ENCODE measurements at regions not wholly inside any gene's neighbourhood (a gene's known extent, or its start where the extent isn't known, plus 50 kb on each side); places are given as distances from the start of the nearest gene placed in this dataset.
"Not testable (repeated sequence)": the region's sequence is repeated elsewhere in the genome, so short reads cannot be mapped to it uniquely, and the experiment has no call there.

- not testable (repeated sequence) for DNase-seq (ENCODE audit: low read depth)
Observed at GRCh38 chr10:63848871-63849270, 327.7 kb downstream of the REEP3 start.

DNA sequence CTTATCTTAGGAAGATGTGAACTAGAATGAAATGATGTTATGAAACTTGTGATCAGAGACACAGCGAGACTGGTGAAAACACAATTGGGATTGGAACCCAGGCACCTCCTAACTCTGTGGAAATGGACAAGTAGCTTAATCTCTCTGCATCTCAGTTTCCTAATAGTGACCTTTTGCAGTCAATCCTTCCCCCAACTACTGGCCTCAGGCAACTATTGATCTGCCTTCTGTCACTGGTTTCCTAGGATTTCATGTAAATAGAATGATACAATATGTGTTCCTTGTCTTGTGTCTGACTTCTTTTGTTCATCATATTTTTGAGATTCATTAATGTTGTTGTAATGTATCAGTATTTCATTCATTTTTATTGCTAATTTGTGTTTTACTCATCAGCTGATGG, 341.7 kb downstream of the REEP3 start:
- no peak for DNase-seq (ENCODE audit: low read depth)

- no peak for DNase-seq (ENCODE audit: low read depth)
Observed at GRCh38 chr10:63865210-63865609, 344.0 kb downstream of the REEP3 start.

- DNase-seq (ENCODE audit: low read depth): peak; percentile 48
Observed at GRCh38 chr10:63866075-63866746, 345.0 kb downstream of the REEP3 start.

DNA sequence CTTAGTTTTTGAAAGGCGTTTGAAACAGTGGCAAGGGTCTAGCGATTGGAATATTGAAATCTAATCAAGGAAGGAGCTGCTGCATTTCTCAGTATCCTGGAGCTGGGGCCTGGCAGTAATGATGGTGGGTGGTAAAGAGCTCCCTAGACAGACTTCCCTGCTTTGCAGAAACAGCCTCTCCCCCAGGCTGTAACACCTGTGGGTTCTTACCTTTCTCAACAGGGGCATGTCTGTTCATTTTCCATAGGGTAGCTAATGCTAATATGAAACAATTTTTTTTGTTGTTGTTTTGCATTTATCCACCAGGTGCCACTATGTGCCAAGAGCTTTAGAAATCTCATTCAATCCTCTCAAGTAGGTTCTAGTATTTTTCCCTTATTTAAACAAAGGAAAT, 345.5 kb downstream of the REEP3 start:
- DNase-seq (ENCODE audit: low read depth): no peak

- no peak for DNase-seq (ENCODE audit: low read depth)
Observed at GRCh38 chr10:63878428-63878827, 357.2 kb downstream of the REEP3 start.

DNA sequence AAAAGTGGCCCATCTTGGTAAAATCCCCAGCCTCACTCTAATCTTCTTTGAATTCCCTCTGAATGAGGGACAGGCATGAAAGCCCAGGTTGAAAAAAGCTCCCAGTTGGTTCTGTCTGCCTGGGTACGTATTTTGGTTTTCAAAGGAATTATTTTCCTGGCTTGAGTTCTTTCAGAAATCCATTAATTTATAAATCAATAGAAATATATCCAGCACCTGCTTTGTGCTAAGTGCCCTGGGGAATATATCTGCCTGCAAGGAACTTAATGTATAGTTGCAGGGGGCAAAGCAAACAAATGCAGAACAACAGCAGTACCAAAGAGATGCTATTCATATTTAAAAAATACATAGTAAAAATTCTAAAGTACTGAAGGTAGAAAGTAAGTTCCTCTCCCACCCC, 362.7 kb downstream of the REEP3 start:
- DNase-seq (ENCODE audit: low read depth): no peak

DNA sequence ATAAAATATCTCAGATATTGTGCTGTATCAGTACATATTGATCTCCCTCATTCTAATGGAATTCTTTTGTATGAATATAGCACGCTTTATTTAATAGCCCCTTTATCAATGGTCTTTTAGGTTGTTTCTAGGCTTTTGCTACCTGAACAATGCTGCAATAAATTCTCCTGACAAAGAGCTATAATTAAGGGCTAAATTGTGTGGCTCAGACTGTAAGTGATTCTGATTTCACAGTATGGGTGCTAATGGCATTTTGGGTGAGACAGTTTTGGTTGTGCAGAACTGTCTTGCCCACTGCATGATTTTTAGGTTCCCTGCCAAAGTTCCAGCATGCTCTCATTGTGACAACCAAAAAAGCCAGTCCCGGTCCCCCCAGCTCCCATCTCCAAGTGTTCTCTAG, 363.2 kb downstream of the REEP3 start:
- no peak for DNase-seq (ENCODE audit: low read depth)

- DNase-seq (ENCODE audit: low read depth): no peak
Observed at GRCh38 chr10:63885156-63885555, 364.0 kb downstream of the REEP3 start.

GRCh38 chr10:63886281-63887022, 365.3 kb downstream of the REEP3 start:
- no peak for DNase-seq (ENCODE audit: low read depth)

DNA sequence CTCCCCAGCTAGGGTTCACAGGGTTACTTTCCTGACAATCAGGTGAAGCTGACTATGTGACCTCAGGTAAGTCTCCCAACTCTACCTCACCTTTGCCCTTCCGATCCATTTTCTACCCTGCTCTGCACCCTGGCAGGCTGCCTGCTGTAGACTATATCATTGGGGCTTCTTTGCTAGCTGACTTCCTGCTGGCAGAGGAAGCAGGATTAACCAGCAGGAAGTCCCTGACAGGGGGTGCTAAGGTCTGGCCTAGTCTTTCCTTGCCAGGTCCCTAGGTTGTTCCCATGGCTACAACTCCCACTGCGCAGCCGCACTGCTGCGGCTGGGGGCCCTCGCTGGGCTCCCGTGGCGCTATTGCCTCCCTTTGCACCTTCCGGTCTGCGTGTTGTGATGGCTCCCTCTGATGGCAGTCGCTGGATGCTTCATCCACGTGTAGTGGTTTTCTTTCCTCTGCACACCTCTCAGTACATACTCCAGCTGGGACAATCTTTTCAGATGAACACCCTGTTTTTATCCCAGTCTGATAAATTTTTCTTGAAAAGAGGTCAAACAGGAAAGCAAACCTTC, 365.9 kb downstream of the REEP3 start:
- DNase-seq (ENCODE audit: low read depth): no peak

DNA sequence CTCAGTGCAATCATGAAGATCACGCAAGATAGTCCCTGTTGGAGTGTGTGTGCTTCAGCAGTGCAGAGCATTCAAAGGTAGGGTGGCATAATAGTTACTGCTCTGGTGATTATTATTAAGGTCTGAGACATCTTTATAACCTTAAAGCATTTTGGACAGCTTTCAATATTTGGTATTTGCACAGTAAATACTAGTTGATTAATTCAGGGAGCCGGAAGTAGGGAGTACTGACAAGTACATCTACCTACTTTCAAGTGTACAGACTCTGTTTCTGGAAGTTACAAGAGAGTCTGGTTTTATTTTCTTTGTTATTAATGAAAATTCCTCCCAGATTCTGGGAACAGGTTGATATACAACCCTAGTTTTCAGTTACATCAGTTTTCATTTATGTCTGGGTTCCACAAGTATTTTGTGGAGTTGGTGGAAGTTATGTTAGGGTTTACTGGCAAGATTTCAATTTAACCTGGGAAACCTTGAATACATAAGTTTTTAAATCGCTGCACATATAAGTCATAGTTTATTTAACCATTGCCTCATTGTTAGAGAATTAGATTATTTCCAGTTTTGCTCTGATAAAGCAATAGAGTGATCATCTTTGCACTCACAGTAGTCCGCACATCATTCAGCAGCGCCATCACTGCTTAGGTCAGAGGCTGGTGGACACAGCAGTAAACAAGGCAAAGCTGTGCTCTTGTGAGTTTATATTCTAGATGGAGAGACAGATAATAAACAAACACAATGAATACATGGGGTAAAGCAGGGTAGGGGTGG, 366.6 kb downstream of the REEP3 start:
- DNase-seq (ENCODE audit: low read depth): no peak

DNA sequence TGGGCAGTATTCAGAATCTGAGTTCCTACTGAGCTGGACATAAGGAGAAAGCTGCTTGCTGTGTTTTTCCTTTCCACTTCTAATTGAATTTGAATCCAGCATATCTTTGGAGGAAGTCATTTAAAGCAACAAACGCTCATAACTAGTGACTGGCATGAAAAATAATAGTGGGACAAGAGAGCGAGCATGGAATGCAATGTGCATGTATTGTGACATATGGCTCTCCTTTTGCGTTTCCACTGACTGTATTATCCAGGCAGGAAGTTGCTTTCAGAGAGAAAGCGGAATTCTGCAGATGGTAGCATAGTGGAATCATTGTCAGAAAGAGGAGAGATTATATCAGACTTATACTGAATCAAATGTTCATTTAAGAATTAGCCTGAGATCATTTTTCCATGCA, 368.6 kb downstream of the REEP3 start:
- no peak for DNase-seq (ENCODE audit: low read depth)

DNA sequence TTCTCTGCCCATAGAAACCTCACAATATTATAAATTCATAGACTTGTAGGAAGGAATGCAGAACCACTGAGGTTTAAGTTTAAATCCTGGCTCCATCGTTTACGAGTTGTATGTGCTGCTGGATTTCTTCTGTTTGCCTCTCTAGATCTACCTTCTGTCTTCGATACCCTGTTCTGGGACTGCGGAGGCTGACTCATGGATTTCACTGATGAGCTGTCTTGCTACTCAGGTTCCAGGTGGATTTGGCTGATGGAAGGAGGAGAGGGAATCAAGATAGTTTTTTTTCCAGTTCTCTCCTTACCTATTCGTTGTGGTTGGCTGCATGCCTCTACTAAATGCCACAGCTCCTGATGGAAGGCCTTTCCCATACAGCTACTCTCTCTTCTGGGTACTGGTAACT, 375.8 kb downstream of the REEP3 start:
- no peak for DNase-seq (ENCODE audit: low read depth)

DNA sequence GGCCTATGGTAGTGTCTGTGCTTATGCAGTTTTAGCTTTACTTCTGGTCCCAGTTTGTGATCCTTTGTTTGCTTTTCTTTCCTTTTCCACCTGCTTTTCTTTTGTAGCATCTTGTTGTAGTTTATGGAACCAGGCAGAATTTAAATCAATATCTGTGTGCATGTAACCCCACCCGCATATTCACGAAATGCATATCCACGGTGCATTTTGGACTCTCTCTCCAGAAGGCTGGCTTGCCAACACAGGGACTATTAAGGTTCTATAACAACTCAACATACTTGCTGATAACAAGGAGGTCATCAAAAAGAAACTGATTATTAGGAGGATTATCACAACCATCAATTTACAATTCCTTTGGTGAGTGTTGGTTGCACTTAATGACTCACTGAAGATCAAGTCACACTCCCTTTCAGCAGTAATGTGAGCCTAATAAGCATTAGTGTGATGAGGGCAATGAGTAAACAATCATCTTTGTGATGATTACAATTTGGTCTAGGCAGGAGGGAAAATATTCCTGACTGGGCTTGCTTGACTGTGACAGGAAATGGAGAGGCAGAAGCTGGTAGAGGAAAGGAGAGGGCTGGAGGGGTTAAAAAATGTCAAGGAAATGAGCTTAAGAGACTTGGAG, 378.6 kb downstream of the REEP3 start:
- DNase-seq (ENCODE audit: low read depth): no peak

DNA sequence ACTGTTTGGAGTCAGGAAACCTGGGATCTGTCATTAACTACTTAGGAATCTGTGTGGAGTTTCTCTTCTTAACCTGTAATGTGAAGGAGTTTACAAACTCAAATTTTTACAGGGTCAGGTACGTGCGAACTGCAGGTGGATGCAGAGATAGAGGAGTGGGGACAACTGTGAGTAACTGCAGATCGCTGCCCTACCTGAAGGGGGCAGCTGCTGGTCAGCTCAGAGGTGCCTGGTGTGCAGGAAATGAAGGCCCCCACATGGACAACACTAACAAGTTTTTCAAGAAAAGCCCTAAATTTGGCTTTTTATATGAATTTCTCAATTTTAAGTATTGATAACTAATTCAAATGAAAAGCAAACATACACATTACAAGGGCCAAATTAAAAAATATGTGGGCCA, 380.0 kb downstream of the REEP3 start:
- no peak for DNase-seq (ENCODE audit: low read depth)

DNA sequence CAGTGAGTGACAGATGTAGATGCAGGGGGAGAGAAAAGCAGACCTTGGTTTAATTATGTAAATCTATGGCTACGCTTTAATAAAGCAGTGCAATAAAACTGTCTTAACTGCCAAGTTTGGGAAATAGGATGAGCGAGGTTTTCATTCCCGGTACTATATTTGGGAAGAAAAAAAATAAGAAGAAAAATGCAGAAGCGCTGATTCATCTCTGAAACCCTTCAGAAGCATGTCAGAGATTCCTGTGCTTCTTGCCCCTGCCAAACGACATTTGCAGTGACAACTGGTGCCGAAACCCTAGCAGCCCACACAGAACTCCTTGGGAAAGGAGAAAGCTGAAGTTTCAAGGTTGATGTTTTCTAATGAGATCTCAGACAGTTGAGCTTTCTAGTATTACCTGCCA, 380.7 kb downstream of the REEP3 start:
- DNase-seq (ENCODE audit: low read depth): no peak

- DNase-seq (ENCODE audit: low read depth): no peak
Observed at GRCh38 chr10:63910806-63911205, 389.6 kb downstream of the REEP3 start.

GRCh38 chr10:63915240-63915639, 394.0 kb downstream of the REEP3 start:
- no peak for DNase-seq (ENCODE audit: low read depth)

GRCh38 chr10:63917363-63917762, 396.2 kb downstream of the REEP3 start:
- no peak for DNase-seq (ENCODE audit: low read depth)

- DNase-seq (ENCODE audit: low read depth): no peak
Observed at GRCh38 chr10:63919575-63920279, 398.5 kb downstream of the REEP3 start.

Measured in forelimb muscle (tissue), 1 donor.